Type B pancreatic cell (in vitro differentiated cells): ENCODE measurements at regions not wholly inside any gene's neighbourhood (a gene's known extent, or its start where the extent isn't known, plus 50 kb on each side); places are given as distances from the start of the nearest gene placed in this dataset.

Experiments used
- DNase-seq: peaks from one replicate; pipeline ENCODE4 v3.0.0; 2021; ENCODE audit warnings: mixed read lengths; ENCODE audit not compliant: unreplicated experiment; ENCODE audit errors: extremely low spot score
- H3K27ac Mint-ChIP-seq: 2 replicates; pipeline ENCODE4 v1.8.0; 2021; ENCODE audit warnings: mild to moderate bottlenecking, mixed read lengths
- H3K27me3 Mint-ChIP-seq: 2 replicates; pipeline ENCODE4 v1.8.0; 2021; ENCODE audit warnings: mixed read lengths
- H3K36me3 Mint-ChIP-seq: 2 replicates; pipeline ENCODE4 v1.8.0; 2021; ENCODE audit warnings: mixed read lengths
- H3K4me1 Mint-ChIP-seq: one replicate; pipeline ENCODE4 v1.8.0; 2021; ENCODE audit warnings: mixed read lengths; ENCODE audit not compliant: unreplicated experiment
- H3K4me3 Mint-ChIP-seq: 2 replicates; pipeline ENCODE4 v1.8.0; 2021; ENCODE audit warnings: mild to moderate bottlenecking, mixed read lengths
- H3K9me3 Mint-ChIP-seq: 2 replicates; pipeline ENCODE4 v1.8.0; 2021; ENCODE audit warnings: mixed read lengths
- CTCF ChIP-seq: fragments of 200-600 bp; sonication (generic); conservative IDR thresholded peaks from 2 replicates; pipeline ENCODE4 v1.5.0; 2021; ENCODE audit warnings: antibody characterized with exemption, mild to moderate bottlenecking

DNA sequence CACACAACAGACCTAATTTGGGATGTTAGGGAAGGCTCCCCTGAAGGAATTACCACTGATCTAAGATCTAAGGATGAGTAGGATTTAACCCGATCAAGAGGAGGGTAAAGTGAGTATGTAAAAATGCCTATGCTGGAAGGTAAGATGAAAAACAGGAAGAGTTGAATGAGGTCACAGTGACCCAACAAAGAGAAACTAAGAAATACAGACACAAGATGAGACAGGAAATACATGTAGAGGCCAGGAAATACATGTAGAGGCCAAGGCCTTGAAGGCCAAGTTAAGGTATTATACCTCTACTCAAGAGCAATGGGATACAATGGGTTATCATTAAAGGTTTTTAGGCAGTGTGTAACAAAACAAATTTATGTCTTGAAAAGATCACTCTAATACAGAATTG, 131.6 kb upstream of the TANK start:
- no peaks in the 10 kb centered on the region for H3K36me3 Mint-ChIP-seq
- H3K27ac Mint-ChIP-seq: no peak overlapping the region
- DNase-seq: no peak
- TF ChIP-seq CTCF: no peak
- H3K4me3 Mint-ChIP-seq: no peak overlapping the region
- peaks cover 6% of the 10 kb centered on the region for H3K27me3 Mint-ChIP-seq
- no peaks in the 10 kb centered on the region for H3K4me1 Mint-ChIP-seq
- no peaks in the 10 kb centered on the region for H3K9me3 Mint-ChIP-seq

- Mint-ChIP-seq H3K36me3 (no peaks in the 10 kb centered on the region), H3K27me3 (peaks cover 6% of the 10 kb centered on the region), H3K27ac (no peak overlapping the region), H3K9me3 (no peaks in the 10 kb centered on the region), H3K4me1 (no peaks in the 10 kb centered on the region), H3K4me3 (no peak overlapping the region)
- no peak for TF ChIP-seq CTCF
- no peak for DNase-seq
Measured at GRCh38 chr2:161029321-161029720, 130.9 kb upstream of the TANK start.

DNA sequence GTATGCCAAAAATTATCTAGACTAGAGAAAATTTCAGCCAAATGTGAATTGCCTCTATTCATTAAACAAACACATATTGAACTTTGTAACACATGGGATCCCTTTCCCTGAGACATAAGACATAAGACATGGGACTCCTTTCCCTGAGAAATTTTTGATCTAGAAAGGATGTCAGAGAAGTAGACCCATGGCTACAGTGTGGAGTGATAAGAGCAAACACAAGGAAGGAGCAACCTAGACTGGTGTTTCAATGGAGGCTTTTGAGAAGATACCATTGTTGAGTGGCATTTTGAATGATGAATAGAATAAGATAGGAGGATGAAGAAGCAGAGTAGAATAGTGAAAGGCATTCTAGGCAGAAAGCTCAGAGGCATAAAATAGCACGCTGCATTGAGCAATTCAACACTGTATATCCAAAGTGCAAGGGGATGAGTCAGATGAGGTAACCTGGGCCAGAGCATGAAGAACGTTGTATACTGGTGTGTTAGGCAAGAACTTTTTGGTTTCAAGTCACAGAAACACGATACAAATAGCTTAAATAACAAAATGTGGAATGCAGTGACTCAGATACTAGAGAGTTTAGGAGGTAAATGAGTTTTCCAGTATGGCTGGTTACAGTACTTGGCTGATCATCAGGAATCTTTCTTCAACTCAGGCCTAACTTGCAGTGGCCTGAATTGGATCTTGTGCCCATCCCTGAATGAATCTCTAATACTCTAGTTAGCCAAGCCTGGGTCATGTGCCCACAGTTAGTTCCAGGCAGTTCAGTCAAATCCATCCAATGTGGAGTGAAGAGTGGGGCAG, 129.8 kb upstream of the TANK start:
- H3K27me3 Mint-ChIP-seq: peaks cover 1% of the 10 kb centered on the region
- no peaks in the 10 kb centered on the region for H3K4me1 Mint-ChIP-seq
- no peaks in the 10 kb centered on the region for H3K36me3 Mint-ChIP-seq
- H3K27ac Mint-ChIP-seq: no peak overlapping the region
- peaks cover 1% of the 10 kb centered on the region for H3K9me3 Mint-ChIP-seq
- H3K4me3 Mint-ChIP-seq: no peak overlapping the region
- no peak for TF ChIP-seq CTCF
- DNase-seq: no peak

DNA sequence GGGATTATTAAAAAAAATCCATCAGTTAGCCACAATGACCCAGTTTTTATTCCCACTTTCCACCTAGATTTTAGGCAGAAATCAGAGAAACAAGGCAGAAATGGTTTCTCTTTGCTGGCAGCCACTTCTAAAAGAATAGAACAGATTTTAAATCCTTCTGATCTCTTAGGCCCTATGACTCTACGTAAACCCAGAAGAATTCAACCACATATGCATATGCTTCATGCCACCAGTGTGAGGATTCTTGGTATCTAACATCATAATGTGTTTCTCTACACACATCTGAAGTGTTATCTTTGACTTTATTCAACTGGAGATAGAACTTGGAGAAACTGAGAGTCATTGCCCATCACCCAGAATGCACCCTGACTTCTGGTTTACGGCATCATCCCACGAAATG, 128.7 kb upstream of the TANK start:
- no peaks in the 10 kb centered on the region for H3K27me3 Mint-ChIP-seq

DNA sequence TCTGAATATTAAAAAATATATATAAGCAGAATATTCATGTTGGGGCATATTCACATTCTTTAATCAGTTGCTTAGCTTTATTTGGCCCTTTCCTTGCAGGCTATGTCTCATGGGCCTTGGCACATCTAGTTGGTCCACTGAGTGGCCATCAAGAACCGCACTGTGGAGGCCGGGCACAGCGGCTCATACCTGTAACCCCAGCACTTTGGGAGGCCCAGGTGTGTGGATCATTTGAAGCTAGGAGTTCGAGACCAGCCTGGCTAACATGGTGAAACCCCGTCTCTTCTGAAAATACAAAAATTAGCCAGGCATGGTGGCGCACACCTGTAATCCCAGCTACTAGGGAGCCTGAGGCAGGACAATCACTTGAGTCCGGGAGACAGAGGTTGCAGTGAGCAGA, 127.6 kb upstream of the TANK start:
- TF ChIP-seq CTCF: no peak
- Mint-ChIP-seq H3K9me3 (peaks cover 3% of the 10 kb centered on the region), H3K36me3 (no peaks in the 10 kb centered on the region), H3K4me1 (no peaks in the 10 kb centered on the region), H3K27me3 (no peaks in the 10 kb centered on the region), H3K27ac (no peak overlapping the region), H3K4me3 (no peak overlapping the region)
- DNase-seq: no peak

More for the DNA sequence above, 128.7 kb upstream of the TANK start:
- no peak for TF ChIP-seq CTCF
- Mint-ChIP-seq H3K27ac (no peak overlapping the region), H3K36me3 (no peaks in the 10 kb centered on the region), H3K9me3 (peaks cover 3% of the 10 kb centered on the region), H3K4me1 (no peaks in the 10 kb centered on the region), H3K4me3 (no peak overlapping the region)
- no peak for DNase-seq
